Heart left ventricle (tissue), 13 donors: ENCODE measurements at regions not wholly inside any gene's neighbourhood (a gene's known extent, or its start where the extent isn't known, plus 50 kb on each side); places are given as distances from the start of the nearest gene placed in this dataset.

Source experiments
- CTCF ChIP-seq, 12 donors: fragments of 200-600 bp; sonication (generic) in 4 of 12; IDR thresholded peaks; one replicate each; pipeline versions ENCODE4 v1.5.0 to v1.8.0; 2018 to 2022; ENCODE audit warnings: antibody characterized with exemption in 12 of 12, mild to moderate bottlenecking in 5 of 12
- POLR2A ChIP-seq, 2 donors: fragments of 450-650 bp; IDR thresholded peaks; one replicate each; pipeline ENCODE4 v1.6.1; 2017; ENCODE audit warnings: antibody characterized with exemption in 2 of 2, mild to moderate bottlenecking in 2 of 2, moderate library complexity in 2 of 2
- donor health status: ischemic (EF 13 %, LVEDD 7.1; RV severe dilation, severe dysfunction).
- donor health status: DM: no; HTN: yes; CAD: no.
- donor health status: DM: no; HTN: no; CAD: no.
- donor health status: ischemic (EF 25% LVEDD 6.9; RV normal size, moderate dysfunction).
- donor health status: ischemic (EF 25% LVEDD 5.7; RV mildly dilated, moderate dysfunction).
- donor health status: ischemic (EF 35%, LVEDD 5.7; RV mildly dilated, moderate dysfunction).
- donor health status: nonischemic (EF 11% LVEDD 7.7; RV severe dilation, severe dysfunction).
- donor health status: DM: yes; HTN: yes; CAD: no.
- donor health status: PGD.
- donor health status: ischemic (EF 29% LVEDD 5.4; RV normal size, mild dysfunction).
- donor health status: nonischemic (EF 23%, LVEDD 6.1; RV moderate dilation, normal function).

DNA sequence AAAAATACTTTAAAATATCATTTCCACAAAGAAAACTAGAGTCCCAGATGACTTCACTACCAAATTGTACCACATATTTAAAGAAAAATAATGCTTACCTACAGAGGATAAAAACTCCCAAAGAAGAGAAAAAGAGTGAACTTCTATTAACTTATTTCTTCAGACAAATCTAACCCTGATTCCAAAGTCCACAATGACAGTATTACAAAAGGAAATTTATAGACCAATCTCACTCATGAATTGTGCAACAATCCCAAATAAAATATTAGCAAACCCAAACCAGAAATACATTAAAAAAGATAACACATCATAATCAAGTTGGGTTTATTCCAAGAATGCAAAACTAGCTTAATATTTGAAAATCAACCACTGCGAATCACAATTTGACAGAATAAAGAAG lies 161.4 kb upstream of the GALNT2 start:
- TF ChIP-seq CTCF (IDR thresholded peaks at IDR 0.05) (no peak), POLR2A (IDR thresholded peaks at IDR 0.05) (no peak)
